Activated T-helper 1 cell treated with anti-CD3 and anti-CD28 coated beads, Interleukin-12 subunit alpha, Interleukin-12 subunit beta, Interleukin-2, Interleukin-4 antibody, amounts not matched to agents 30 ng/mL and 10 ng/mL and 1 ng/mL, durations not matched to agents 14 hours and 24 hours and 36 hours (primary cell): ENCODE measurements at regions not wholly inside any gene's neighbourhood (a gene's known extent, or its start where the extent isn't known, plus 50 kb on each side); places are given as distances from the start of the nearest gene placed in this dataset.

Experiments
- DNase-seq: peaks from one replicate; pipeline ENCODE4 v3.0.0; 2021; ENCODE audit warnings: low spot score
- H3K27ac Mint-ChIP-seq: one replicate; pipeline ENCODE4 v1.8.0; 2021; ENCODE audit warnings: mild to moderate bottlenecking, mixed read lengths
- H3K27me3 Mint-ChIP-seq: one replicate; pipeline ENCODE4 v1.8.0; 2022; ENCODE audit warnings: mild to moderate bottlenecking, moderate library complexity, mixed read lengths; ENCODE audit not compliant: insufficient read depth
- H3K36me3 Mint-ChIP-seq: one replicate; pipeline ENCODE4 v1.8.0; 2021; ENCODE audit warnings: low read depth, mixed read lengths
- H3K4me1 Mint-ChIP-seq: one replicate; pipeline ENCODE4 v1.8.0; 2021; ENCODE audit warnings: low read depth, mixed read lengths
- H3K4me3 Mint-ChIP-seq: one replicate; pipeline ENCODE4 v1.8.0; 2021; ENCODE audit warnings: mild to moderate bottlenecking, moderate library complexity, mixed read lengths
- H3K9me3 Mint-ChIP-seq: one replicate; pipeline ENCODE4 v1.8.0; 2021; ENCODE audit warnings: mixed read lengths
- intact Hi-C: fragments of 100-400 bp; cut with micrococcal nuclease; formaldehyde crosslinking; loops from one replicate; pipeline ENCODE4 v1.15.1; 2024

DNA sequence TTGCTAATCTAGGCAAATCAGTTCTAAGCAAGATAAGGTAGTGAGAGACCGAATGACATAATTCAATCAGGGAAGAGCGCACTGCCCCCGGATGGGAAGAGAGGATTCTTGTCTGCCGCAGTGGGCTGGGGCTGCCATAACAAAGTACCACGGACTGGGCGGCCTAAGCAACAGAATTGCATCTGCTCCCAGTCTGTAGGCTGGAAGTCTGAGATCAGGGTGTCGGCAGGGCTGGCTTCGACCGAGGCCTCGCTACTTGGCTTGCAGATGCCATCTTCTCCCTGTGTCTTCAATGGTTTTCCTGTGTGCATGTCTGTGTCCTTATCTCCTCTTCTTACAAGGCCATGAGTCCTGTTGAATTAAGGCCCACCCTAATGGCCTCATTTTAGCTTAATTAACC, 59.7 kb upstream of the TMEM72 start:
- DNase-seq = no peak
- Mint-ChIP-seq H3K4me1 (no peaks in the 10 kb centered on the region), H3K9me3 (no peaks in the 10 kb centered on the region), H3K36me3 (no peaks in the 10 kb centered on the region), H3K27me3 (no peaks in the 10 kb centered on the region), H3K27ac (no peak overlapping the region), H3K4me3 (no peak overlapping the region)
- intact Hi-C loops = no loop called here

DNA sequence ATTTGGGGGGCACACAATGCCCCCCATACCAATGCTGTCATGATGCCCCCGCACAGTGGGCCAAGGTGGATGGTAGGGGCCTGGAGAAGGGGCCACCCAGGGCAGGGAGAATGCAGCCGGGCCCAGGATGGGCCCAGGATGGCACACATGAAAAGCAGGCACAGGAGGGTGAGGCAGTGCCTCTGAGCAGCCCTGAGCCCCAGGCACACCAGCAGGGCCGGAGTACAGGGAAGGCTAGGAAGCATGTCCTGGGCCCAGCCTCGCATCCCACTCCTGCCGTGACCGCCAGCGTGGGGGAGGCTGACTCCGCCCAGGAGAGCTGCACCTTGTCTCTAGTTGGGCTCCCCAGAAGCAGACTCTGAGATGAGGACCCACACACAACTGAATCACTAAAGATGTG, 59.3 kb upstream of the TMEM72 start:
- no peaks in the 10 kb centered on the region for H3K4me1 Mint-ChIP-seq
- H3K9me3 Mint-ChIP-seq = no peaks in the 10 kb centered on the region
- intact Hi-C loops = no loop called here
- no peak overlapping the region for H3K27ac Mint-ChIP-seq
- no peak overlapping the region for H3K4me3 Mint-ChIP-seq
- no peak for DNase-seq
- no peaks in the 10 kb centered on the region for H3K36me3 Mint-ChIP-seq
- no peaks in the 10 kb centered on the region for H3K27me3 Mint-ChIP-seq

DNA sequence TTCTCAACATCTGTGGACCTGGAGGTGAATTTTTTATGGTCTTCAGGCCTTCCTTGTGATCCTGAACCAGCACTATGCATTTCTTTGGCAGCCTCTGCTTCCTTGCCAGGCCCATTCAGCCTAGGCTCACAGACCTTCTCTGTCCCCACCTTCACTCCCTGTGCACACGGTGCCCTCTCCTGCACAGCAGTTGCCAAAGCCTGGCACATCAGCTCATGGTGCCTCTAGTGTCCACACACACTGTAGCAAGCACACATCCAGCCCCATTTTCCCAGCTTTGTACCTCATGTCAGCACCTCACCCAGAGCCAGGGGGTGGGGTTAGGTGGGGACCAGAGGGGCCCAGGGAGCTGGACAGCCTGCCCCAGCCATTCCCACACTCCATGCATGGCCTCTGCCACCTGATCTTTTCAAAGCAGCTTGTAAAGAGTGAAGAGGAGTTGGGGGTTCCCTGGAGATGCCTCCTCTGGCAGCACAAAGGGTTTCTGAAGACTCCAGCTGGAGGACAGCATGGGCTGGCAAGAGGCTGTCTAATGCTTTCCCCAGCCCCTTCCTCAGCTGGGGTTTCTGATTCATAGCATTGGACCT, 57.9 kb upstream of the TMEM72 start:
- intact Hi-C loops = no loop called here
- H3K27me3 Mint-ChIP-seq = no peaks in the 10 kb centered on the region

DNA sequence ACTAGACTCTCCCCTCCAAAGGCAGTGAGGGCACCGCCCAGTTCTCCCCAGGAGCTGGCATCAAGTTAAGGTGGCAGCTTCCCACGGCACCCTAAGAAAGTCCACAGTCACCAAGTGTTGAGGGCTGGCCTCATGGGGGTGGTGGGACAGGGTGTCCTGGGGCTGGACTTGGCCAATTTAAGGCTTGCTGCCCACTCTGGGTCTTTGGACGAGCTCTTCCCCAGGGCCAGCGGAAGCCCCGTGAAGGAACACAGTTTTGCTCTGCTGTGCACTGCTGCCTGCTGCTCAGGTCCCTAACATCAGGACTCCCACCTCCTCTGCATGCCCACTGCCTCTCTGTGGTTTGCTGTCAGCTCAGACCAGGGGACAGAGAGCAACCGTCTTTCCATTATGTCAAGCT, 57.3 kb upstream of the TMEM72 start:
- Mint-ChIP-seq H3K4me3 (no peak overlapping the region), H3K4me1 (no peaks in the 10 kb centered on the region), H3K9me3 (no peaks in the 10 kb centered on the region), H3K27me3 (no peaks in the 10 kb centered on the region), H3K27ac (no peak overlapping the region), H3K36me3 (no peaks in the 10 kb centered on the region)
- intact Hi-C loops = no loop called here
- no peak for DNase-seq

More for the DNA sequence above, 57.9 kb upstream of the TMEM72 start:
- no peak for DNase-seq
- Mint-ChIP-seq H3K4me3 (no peak overlapping the region), H3K4me1 (no peaks in the 10 kb centered on the region), H3K36me3 (no peaks in the 10 kb centered on the region), H3K27ac (no peak overlapping the region), H3K9me3 (no peaks in the 10 kb centered on the region)

DNA sequence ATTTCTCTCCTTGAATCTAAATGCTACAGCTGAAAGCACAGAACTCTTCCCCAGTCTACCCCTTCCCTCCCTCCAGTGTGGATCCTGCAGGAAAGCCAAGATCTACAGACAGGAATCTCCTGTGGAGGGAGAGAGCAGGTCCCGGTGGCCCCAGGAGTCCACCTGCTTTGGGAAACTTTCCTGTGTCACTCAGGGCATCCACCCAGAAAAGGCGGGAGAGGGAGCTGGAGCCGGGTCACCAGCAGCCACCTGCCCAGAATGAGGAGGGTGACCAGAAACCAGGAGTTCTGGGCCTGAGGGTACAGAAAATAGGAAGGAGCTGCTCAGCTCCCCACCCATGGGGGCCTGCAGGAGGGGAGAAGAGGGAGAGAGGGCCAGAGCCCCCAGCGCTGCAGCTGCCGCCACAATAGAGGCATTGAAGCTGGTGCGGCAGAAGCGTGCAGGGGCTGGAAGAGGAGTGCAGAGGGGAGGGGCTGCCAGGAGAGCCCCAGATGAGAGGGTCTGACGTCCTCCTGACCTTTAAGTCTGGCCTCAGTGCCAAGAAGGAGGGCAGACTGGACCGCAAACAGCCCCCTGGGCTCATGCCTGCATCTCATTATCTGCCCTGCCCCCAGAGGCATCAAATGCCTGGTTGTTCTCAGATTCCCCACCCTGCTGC, 56.3 kb upstream of the TMEM72 start:
- no peak for DNase-seq
- no peak overlapping the region for H3K4me3 Mint-ChIP-seq
- intact Hi-C loops = no loop called here
- H3K36me3 Mint-ChIP-seq = no peaks in the 10 kb centered on the region
- H3K9me3 Mint-ChIP-seq = no peaks in the 10 kb centered on the region
- H3K27me3 Mint-ChIP-seq = no peaks in the 10 kb centered on the region
- no peaks in the 10 kb centered on the region for H3K4me1 Mint-ChIP-seq
- no peak overlapping the region for H3K27ac Mint-ChIP-seq

DNA sequence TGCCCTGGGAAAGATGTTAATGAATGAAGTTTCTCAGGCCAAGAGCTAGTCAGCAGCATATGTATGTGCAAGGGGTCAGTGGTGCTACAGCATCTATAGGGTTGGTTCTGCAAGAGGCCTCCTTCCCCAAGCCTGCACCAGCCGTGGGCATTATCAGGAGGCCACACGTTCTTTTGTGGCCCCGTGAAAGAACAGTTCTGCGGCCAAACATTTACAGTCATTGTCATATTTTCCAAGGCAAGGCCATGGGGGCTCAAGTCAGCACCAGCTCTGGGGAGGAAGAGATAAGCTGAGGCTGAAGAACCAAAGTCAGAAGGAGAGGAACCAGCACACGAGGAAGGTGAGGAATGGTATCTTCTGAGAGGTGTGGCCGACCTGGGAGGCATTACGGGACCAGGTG, 54.4 kb upstream of the TMEM72 start:
- Mint-ChIP-seq H3K4me3 (no peak overlapping the region), H3K4me1 (no peaks in the 10 kb centered on the region), H3K36me3 (no peaks in the 10 kb centered on the region), H3K27me3 (no peaks in the 10 kb centered on the region), H3K9me3 (no peaks in the 10 kb centered on the region), H3K27ac (no peak overlapping the region)
- DNase-seq = no peak
- intact Hi-C loops = loop anchor here (2.0 kb wide), 1 partner anchor 1186 kb away; no protein-coding TSS in a partner anchor

DNA sequence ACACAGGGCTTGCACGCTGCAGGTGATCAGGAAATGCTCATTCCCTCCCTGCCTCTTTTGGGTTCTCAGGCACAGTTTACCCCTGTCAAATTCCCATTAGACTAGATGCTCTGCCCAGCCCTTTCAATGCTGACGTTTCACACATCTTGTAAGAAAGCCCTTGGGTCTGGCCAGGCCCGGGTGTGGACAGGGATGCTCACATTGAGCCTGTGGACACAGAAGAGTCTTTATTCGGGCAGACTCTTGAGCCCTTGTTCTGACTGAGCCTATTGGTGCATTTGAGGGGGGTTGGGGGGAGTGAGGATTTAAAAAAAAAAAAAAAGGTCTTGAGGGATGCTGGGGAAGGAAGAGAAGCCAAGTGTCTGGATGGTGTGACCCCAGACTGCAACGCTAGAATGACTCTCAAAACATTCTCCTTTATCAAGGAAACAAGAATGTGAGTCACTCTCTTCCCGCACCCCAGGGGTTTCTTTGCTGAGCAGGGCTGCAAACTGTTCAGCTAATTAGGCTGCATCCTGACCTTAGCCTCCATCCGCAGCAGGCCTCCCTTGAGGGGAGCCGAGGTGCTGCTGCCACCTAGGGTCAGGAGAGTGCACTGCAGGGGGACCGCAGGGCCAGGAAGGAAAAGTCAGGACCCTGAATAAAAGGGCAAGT, 53.6 kb upstream of the TMEM72 start:
- Mint-ChIP-seq H3K27me3 (peaks cover 3% of the 10 kb centered on the region), H3K36me3 (no peaks in the 10 kb centered on the region), H3K4me1 (no peaks in the 10 kb centered on the region), H3K27ac (no peak overlapping the region), H3K9me3 (no peaks in the 10 kb centered on the region), H3K4me3 (no peak overlapping the region)
- intact Hi-C loops = loop anchor here (2.0 kb wide), 1 partner anchor 1187 kb away; no protein-coding TSS in a partner anchor
- DNase-seq = peak; percentile 35

DNA sequence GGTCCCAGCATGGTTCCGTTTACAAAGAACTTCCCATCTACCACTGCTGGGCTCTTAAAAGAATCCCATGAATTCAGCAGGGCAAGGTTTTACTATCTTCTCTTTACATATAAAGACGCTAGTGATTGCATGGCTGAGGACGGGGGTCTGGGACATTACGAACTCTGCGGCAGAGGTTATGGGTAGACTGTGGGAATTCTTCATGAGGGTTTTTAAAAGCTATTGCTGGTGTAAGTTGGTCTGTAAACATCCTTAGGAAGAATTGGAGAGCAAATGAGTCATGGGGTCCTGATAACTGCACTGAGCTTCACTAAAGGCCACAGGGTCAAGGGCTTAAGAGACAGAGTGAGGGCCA, 53.1 kb upstream of the TMEM72 start:
- Mint-ChIP-seq H3K4me1 (no peaks in the 10 kb centered on the region), H3K27ac (no peak overlapping the region), H3K36me3 (no peaks in the 10 kb centered on the region), H3K9me3 (no peaks in the 10 kb centered on the region), H3K27me3 (peaks cover 4% of the 10 kb centered on the region), H3K4me3 (no peak overlapping the region)
- intact Hi-C loops = no loop called here
- no peak for DNase-seq

DNA sequence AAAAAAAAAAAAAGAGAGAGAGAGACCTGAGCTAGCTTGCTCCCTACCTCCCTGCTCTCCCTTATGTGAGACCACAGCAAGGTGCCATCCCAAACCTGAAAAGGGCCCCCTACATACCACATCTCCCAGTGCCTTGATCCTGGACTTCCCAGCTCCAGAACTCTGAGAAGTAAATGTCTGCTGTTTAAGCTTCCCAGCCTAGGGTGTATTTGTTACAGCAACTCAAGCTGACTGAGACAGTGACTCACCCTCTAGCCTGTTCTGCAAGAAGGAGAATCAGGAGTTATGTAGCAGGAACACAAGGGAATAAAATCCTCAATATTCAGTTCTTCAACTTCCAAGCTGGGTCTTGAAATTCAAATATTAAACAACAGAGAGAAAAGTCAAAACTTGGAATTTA, 52.1 kb upstream of the TMEM72 start:
- H3K4me1 Mint-ChIP-seq = peaks cover 5% of the 10 kb centered on the region
- no peak overlapping the region for H3K27ac Mint-ChIP-seq
- intact Hi-C loops = no loop called here
- no peaks in the 10 kb centered on the region for H3K36me3 Mint-ChIP-seq
- H3K27me3 Mint-ChIP-seq = peaks cover 11% of the 10 kb centered on the region
- DNase-seq = no peak
- H3K4me3 Mint-ChIP-seq = no peak overlapping the region
- no peaks in the 10 kb centered on the region for H3K9me3 Mint-ChIP-seq

DNA sequence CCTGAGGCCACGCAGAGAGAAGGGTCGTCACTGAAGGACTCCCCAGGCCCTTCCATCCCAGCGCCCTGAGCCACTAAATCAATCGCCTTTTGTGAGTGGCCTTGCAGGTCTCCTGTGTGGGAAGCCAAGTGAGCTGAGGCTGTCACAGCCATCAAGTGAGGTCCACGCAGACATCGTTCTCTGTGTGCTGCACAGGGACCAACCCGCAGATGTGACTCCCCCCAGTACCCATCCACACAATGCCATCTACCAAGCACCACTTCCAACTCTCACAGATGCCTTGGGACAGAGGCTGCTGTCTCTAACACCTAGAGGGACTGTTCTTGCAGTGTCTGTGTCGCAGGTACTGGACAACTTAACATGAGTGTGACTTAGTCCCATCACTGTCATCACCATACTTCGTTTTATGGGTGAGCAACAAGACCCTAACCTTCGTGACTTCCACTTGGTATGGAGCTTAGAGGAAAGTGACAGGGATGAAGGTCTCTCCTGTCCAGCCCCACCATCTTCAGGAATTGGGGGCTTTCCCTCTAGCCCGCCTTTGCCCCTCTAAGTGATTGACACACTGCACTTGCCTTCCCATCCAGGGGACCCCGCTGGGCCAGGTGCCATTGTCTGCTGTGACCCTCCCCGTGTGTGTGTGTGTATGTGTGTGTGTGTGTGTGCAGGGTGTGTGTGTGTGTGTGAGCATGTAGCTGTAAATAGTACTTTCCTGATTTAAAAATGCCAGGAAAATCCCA, 51.4 kb upstream of the TMEM72 start:
- Mint-ChIP-seq H3K9me3 (no peaks in the 10 kb centered on the region), H3K4me1 (peaks cover 11% of the 10 kb centered on the region), H3K27me3 (peaks cover 18% of the 10 kb centered on the region), H3K36me3 (no peaks in the 10 kb centered on the region), H3K4me3 (no peak overlapping the region), H3K27ac (no peak overlapping the region)
- intact Hi-C loops = no loop called here
- no peak for DNase-seq

DNA sequence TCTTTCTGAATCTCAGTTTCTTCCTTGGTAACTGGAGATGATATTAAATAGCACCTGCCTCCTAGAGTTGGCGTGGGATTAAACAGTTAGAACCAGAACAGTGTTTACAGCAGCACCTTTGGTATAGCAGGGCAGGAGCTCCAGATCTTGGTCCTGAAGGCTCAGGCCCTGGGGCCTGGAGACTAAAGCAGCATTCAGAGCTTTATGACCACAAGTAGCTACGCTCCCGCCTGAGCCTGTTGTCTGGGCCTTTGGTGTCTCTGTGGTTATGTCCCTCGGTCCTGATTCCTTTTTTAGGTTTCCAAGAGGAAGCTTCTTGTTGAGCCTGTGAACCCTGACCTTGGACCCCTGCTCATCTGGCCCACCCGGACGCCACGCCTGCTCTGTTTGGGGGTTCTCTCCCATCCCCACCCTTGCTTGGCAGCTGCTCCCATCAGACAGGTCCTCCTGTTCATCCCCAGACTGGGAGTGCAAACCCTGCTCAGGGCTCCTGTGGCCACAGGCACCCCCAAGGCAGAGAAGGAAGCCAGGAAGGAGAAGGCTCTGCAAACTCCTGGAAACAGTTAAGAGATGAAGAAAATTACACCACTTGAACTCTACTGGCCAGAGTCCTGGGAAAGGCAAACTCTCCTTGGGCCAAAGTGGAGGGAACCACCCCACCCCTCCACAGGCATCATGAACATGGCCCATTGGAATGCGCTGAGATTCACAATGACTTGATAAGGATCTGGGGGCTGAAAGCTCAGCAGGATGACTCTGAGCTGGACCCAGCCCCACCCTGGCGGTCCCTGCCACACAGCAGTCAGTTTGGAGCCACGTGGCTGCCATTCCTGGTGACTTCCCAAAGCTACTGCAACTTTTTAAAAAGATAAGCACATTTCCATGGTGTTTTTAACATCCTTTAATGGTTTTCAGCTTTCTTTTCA, 50.1 kb upstream of the TMEM72 start:
- DNase-seq = no peak
- intact Hi-C loops = no loop called here
- no peaks in the 10 kb centered on the region for H3K36me3 Mint-ChIP-seq
- no peak overlapping the region for H3K27ac Mint-ChIP-seq
- H3K9me3 Mint-ChIP-seq = no peaks in the 10 kb centered on the region
- peaks cover 25% of the 10 kb centered on the region for H3K27me3 Mint-ChIP-seq
- no peak overlapping the region for H3K4me3 Mint-ChIP-seq
- peaks cover 17% of the 10 kb centered on the region for H3K4me1 Mint-ChIP-seq
